ENCODE measurements at regions not wholly inside any gene's neighbourhood (a gene's known extent, or its start where the extent isn't known, plus 50 kb on each side); places are given as distances from the start of the nearest gene placed in this dataset.

DNA sequence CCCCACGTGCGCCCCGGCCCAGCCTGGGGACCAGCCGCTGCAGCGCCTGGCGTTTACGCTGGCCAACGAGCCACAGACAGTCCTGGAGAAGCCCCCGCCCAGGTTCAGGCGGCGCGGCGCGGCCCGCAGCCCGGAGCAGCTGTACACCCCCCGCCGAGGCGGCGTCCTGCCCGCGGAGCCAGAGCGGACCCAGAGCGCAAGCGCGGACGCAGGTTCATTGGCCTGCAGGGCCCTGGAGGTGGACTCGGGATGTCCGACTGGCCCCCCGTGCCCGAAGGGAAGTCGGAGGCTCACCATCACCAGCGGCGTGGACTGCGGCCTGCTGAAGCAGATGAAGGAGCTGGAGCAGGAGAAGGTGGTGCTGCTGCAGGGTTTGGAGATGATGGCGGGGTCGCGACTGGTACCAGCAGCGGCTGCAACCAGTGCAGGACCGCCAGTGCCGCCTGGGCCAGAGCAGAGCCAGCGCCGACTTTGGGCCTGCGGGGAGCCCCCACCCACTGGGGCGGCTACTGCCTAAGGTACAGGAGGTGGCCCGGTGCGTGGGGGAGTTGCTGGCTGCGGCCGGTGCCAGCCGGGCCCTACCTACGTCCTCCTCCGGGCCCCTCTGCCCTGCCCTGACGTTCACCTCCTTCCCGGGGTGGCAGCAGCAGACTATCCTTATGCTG, 72.0 kb upstream of the KCTD7 start:
- peaks cover 26% of the 10 kb centered on the region for H3K36me3 ChIP-seq (ENCODE audit: control insufficient read depth, insufficient read depth, low read length)
- Mint-ChIP-seq H3K4me1 (peaks cover 0 to 5% of the 10 kb centered on the region in 2 donors), H3K27me3 (ENCODE audit: low read depth in 2 of 2) (no peaks in the 10 kb centered on the region), H3K9me3 (no peaks in the 10 kb centered on the region), H3K27ac (no peak overlapping the region), H3K36me3 (no peaks in the 10 kb centered on the region), H3K4me3 (no peak overlapping the region)
- 98% methylated on average over 54 of the region's 54 CpGs for WGBS (ENCODE audit: insufficient coverage)
- H3K9me3 ChIP-seq (ENCODE audit: control insufficient read depth, insufficient read depth, low read length), result no peaks in the 10 kb centered on the region
- intact Hi-C loops (cut with micrococcal nuclease), result loop anchor here (5.0 kb wide), 1 partner anchor 441 kb away; the partner anchor contains the start of genes SBDS and TYW1
- H3K27ac ChIP-seq (ENCODE audit: low read length), result no peak overlapping the region
- DNase-seq (no peak), ATAC-seq (no peak)
- H3K4me1 ChIP-seq (ENCODE audit: control insufficient read depth, insufficient read depth, low read length), result peaks cover 8% of the 10 kb centered on the region
- no peak overlapping the region for H3K4me3 ChIP-seq (ENCODE audit: low read length)
- TF ChIP-seq, protein P1, sequence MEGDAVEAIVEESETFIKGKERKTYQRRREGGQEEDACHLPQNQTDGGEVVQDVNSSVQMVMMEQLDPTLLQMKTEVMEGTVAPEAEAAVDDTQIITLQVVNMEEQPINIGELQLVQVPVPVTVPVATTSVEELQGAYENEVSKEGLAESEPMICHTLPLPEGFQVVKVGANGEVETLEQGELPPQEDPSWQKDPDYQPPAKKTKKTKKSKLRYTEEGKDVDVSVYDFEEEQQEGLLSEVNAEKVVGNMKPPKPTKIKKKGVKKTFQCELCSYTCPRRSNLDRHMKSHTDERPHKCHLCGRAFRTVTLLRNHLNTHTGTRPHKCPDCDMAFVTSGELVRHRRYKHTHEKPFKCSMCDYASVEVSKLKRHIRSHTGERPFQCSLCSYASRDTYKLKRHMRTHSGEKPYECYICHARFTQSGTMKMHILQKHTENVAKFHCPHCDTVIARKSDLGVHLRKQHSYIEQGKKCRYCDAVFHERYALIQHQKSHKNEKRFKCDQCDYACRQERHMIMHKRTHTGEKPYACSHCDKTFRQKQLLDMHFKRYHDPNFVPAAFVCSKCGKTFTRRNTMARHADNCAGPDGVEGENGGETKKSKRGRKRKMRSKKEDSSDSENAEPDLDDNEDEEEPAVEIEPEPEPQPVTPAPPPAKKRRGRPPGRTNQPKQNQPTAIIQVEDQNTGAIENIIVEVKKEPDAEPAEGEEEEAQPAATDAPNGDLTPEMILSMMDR (IDR thresholded peaks at IDR 0.05), result no peak
- no peaks in the 10 kb centered on the region for H3K27me3 ChIP-seq (ENCODE audit: control insufficient read depth, insufficient read depth, low read length)

DNA sequence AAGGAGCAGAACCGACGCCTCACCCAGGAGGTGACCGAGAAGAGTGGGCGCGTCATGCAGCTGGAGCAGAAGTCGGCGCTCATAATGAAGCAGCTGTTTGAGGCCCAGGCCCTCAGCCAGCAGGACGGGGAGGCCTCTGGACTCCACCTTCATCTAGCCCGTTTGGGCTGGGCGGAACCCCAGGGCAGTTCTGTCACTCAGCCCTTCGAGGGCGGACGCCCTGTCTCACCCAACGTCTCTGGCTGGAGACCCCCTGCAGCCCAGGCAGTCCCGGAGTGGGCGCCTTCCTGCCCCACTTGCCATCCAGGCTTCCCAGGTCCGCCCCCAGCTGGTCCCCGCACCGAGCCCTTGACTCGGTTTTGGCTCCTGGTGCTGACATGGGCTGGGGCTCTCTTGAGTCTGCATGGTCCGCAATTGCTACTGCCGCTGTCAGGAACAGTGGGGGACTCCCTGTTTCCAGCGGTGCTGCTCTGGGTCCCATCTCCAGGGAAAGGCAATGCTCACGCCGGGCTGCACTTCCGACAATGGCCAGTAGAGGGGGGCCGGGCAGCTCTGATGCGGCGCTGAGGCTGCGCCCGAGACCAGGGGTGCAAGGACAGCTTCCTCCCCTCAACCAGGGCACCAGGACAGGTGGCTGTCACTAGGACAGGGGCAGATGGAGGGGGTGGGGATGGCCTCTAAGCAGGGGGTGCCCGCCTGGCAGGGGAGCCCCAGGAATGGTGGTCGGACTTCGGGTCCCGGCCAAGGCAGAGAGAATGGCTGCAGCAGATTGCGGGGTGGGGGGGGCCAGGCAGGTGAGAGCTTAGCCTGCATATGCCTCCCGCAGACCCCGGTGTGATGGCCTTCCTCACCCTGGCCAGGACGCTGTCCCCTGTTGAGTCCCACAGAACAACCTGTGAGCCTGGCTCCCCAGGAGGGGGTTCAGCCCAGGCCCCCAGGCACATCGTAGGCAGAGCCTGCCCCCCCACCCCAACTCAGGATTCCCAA, 71.2 kb upstream of the KCTD7 start:
- Mint-ChIP-seq H3K27me3 (ENCODE audit: low read depth in 2 of 2) (no peaks in the 10 kb centered on the region), H3K27ac (peak overlapping the region; percentile 43 to 52), H3K36me3 (no peaks in the 10 kb centered on the region), H3K4me1 (peaks cover 0 to 5% of the 10 kb centered on the region in 2 donors), H3K4me3 (no peak overlapping the region), H3K9me3 (no peaks in the 10 kb centered on the region)
- Histone ChIP-seq H3K9me3 (ENCODE audit: control insufficient read depth, insufficient read depth, low read length) (no peaks in the 10 kb centered on the region), H3K36me3 (ENCODE audit: control insufficient read depth, insufficient read depth, low read length) (peaks cover 19% of the 10 kb centered on the region), H3K4me1 (ENCODE audit: control insufficient read depth, insufficient read depth, low read length) (peaks cover 8% of the 10 kb centered on the region), H3K4me3 (ENCODE audit: low read length) (no peak overlapping the region), H3K27me3 (ENCODE audit: control insufficient read depth, insufficient read depth, low read length) (no peaks in the 10 kb centered on the region), H3K27ac (ENCODE audit: low read length) (no peak overlapping the region)
- intact Hi-C loops (cut with micrococcal nuclease), result loop anchor here (5.0 kb wide), 1 partner anchor 440 kb away; the partner anchor contains the start of genes SBDS and TYW1
- 69% methylated on average over 40 of the region's 40 CpGs for WGBS (ENCODE audit: insufficient coverage)
- DNase-seq (peak; percentile 76 to 81), ATAC-seq (peak; percentile 86 to 97 (median 90))
- TF ChIP-seq, protein P1 (IDR thresholded peaks at IDR 0.05), result peak; percentile 84

DNA sequence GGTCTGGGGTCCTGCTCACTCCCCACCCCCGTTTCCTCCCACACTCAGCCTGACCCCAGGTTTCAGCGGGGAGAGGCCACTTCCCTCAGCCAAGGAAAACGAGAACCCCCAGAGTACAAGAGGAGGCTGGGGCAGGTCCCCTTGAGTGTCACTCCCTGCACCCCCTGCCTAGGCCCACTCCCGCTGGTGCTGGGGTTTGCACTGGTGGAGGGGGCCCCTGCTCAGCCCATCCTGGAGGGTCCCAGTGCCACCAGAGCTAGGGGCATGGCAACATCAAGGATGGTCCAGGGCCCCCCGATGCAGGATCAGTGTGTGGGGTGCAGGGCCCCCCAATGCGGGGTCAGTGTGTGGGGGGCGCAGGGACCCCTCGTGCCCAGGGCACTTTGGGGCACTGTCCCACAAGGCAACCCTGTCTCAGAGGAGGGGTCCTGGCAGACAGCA, 70.5 kb upstream of the KCTD7 start:
- WGBS (ENCODE audit: insufficient coverage), result 85% methylated on average over 8 of the region's 8 CpGs
- no peak overlapping the region for H3K27ac ChIP-seq (ENCODE audit: low read length)
- H3K4me1 Mint-ChIP-seq, result peaks cover 0 to 5% of the 10 kb centered on the region in 2 donors
- H3K9me3 Mint-ChIP-seq, result no peaks in the 10 kb centered on the region
- H3K36me3 ChIP-seq (ENCODE audit: control insufficient read depth, insufficient read depth, low read length), result peaks cover 12% of the 10 kb centered on the region
- no peaks in the 10 kb centered on the region for H3K9me3 ChIP-seq (ENCODE audit: control insufficient read depth, insufficient read depth, low read length)
- no peaks in the 10 kb centered on the region for H3K27me3 ChIP-seq (ENCODE audit: control insufficient read depth, insufficient read depth, low read length)
- no peak overlapping the region for H3K4me3 ChIP-seq (ENCODE audit: low read length)
- peak overlapping the region in 1 of 2 donors; percentile 52 for H3K27ac Mint-ChIP-seq
- H3K4me3 Mint-ChIP-seq, result no peak overlapping the region
- DNase-seq (no peak), ATAC-seq (peak in 1 of 3 donors; percentile 9)
- no peaks in the 10 kb centered on the region for H3K27me3 Mint-ChIP-seq (ENCODE audit: low read depth in 2 of 2)
- TF ChIP-seq, protein P1 (IDR thresholded peaks at IDR 0.05), result no peak
- no peaks in the 10 kb centered on the region for H3K36me3 Mint-ChIP-seq
- H3K4me1 ChIP-seq (ENCODE audit: control insufficient read depth, insufficient read depth, low read length), result peaks cover 8% of the 10 kb centered on the region
- intact Hi-C loops (cut with micrococcal nuclease), result loop anchor here (5.0 kb wide), 1 partner anchor 439 kb away; the partner anchor contains the start of genes SBDS and TYW1
